HG02623 (cell line): ENCODE measurements at regions not wholly inside any gene's neighbourhood (a gene's known extent, or its start where the extent isn't known, plus 50 kb on each side); places are given as distances from the start of the nearest gene placed in this dataset.
"Not testable (repeated sequence)": the region's sequence is repeated elsewhere in the genome, so short reads cannot be mapped to it uniquely, and the experiment has no call there.

Experiments used
- ATAC-seq: cut with Tn5 transposase; IDR thresholded peaks from one replicate; pipeline ENCODE4 v1.9.1; 2021; ENCODE audit warnings: moderate library complexity; ENCODE audit not compliant: unreplicated experiment

GRCh38 chr2:56768973-56769372, 585.2 kb downstream of the CCDC85A start:
- ATAC-seq: no peak

GRCh38 chr2:56770490-56770889, 586.7 kb downstream of the CCDC85A start:
- ATAC-seq: no peak

- ATAC-seq: no peak
Observed at GRCh38 chr2:56784046-56784445, 600.3 kb downstream of the CCDC85A start.

- no peak for ATAC-seq
Observed at GRCh38 chr2:56801214-56801613, 617.4 kb downstream of the CCDC85A start.

GRCh38 chr2:56801770-56802169, 618.0 kb downstream of the CCDC85A start:
- ATAC-seq: no peak

GRCh38 chr2:56803596-56803995, 619.8 kb downstream of the CCDC85A start:
- no peak for ATAC-seq

GRCh38 chr2:56806924-56807323, 623.1 kb downstream of the CCDC85A start:
- ATAC-seq: no peak

- ATAC-seq: no peak
Observed at GRCh38 chr2:56807861-56808260, 624.1 kb downstream of the CCDC85A start.

GRCh38 chr2:56811401-56811800, 627.6 kb downstream of the CCDC85A start:
- ATAC-seq: no peak

GRCh38 chr2:56812432-56812831, 628.6 kb downstream of the CCDC85A start:
- ATAC-seq: no peak

- ATAC-seq: no peak
Observed at GRCh38 chr2:56813490-56813889, 629.7 kb downstream of the CCDC85A start.

- no peak for ATAC-seq
Observed at GRCh38 chr2:56816666-56817065, 632.9 kb downstream of the CCDC85A start.

- ATAC-seq: no peak
Observed at GRCh38 chr2:56831780-56832179, 648.0 kb downstream of the CCDC85A start.

GRCh38 chr2:56834686-56835085, 650.9 kb downstream of the CCDC85A start:
- no peak for ATAC-seq

GRCh38 chr2:56840009-56840408, 656.2 kb downstream of the CCDC85A start:
- ATAC-seq: not testable (repeated sequence)

GRCh38 chr2:56860991-56861390, 677.2 kb downstream of the CCDC85A start:
- ATAC-seq: no peak

GRCh38 chr2:56871644-56872043, 687.9 kb downstream of the CCDC85A start:
- no peak for ATAC-seq

- ATAC-seq: no peak
Observed at GRCh38 chr2:56874717-56875116, 690.9 kb downstream of the CCDC85A start.

- ATAC-seq: no peak
Observed at GRCh38 chr2:56889738-56890137, 705.9 kb downstream of the CCDC85A start.

- no peak for ATAC-seq
Observed at GRCh38 chr2:56892382-56892781, 708.6 kb downstream of the CCDC85A start.

- ATAC-seq: no peak
Observed at GRCh38 chr2:56898986-56899385, 715.2 kb downstream of the CCDC85A start.

GRCh38 chr2:56912490-56912889, 728.7 kb downstream of the CCDC85A start:
- no peak for ATAC-seq

- no peak for ATAC-seq
Observed at GRCh38 chr2:56918790-56919189, 735.0 kb downstream of the CCDC85A start.

GRCh38 chr2:56933976-56934375, 750.2 kb downstream of the CCDC85A start:
- no peak for ATAC-seq
